ENCODE measurements at regions not wholly inside any gene's neighbourhood (a gene's known extent, or its start where the extent isn't known, plus 50 kb on each side); places are given as distances from the start of the nearest gene placed in this dataset.
A peak's percentile ranks its signal among the peaks of the same experiment; 100 is the strongest.

GRCh38 chr19:23855676-23856075, 59.0 kb upstream of the ZNF726 start:
- DNase-seq: no peak

- no peak for DNase-seq
Measured at GRCh38 chr19:23851966-23852365, 62.7 kb upstream of the ZNF726 start.

- DNase-seq: no peak
Measured at GRCh38 chr19:23832717-23833327, 74.1 kb upstream of the ZNF681 start.

- peak; percentile 23 for DNase-seq
Measured at GRCh38 chr19:23823952-23824389, 65.3 kb upstream of the ZNF681 start.

- no peak for DNase-seq
Measured at GRCh38 chr19:23822735-23823134, 64.0 kb upstream of the ZNF681 start.

- peak; percentile 24 for DNase-seq
Measured at GRCh38 chr19:23817519-23817918, 58.8 kb upstream of the ZNF681 start.

- DNase-seq: no peak
Measured at GRCh38 chr19:23810496-23810895, 51.8 kb upstream of the ZNF681 start.
